ENCODE measurements at regions not wholly inside any gene's neighbourhood (a gene's known extent, or its start where the extent isn't known, plus 50 kb on each side); places are given as distances from the start of the nearest gene placed in this dataset.

DNA sequence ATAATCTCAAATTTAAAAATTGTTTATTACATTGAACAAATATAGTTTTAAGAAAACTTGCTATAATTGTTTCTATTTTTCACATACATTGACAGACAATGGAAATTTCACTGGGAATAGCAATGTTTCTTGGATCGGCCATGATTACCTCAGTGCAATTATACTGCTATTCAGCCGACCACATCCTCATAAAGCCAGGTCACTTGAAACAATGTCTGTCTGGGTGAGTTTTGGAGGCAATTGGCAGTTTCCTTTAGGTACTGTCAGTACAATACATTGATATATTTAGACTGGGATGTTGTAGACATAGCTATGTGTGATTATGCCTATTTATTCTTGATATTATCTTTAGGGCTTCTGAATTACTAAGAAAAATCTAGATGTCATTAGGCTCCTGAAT is 89.5 kb upstream of the VEGFC start:
- Histone ChIP-seq H3K79me2 (ENCODE audit: insufficient read depth, low read length) (no peaks in the 10 kb centered on the region), H3K4me3 (replicated peaks in 1 of 3; ENCODE audit: insufficient read depth in 1 of 3, low read depth in 2 of 3, low read length in 3 of 3) (no peak overlapping the region), H3K27ac (ENCODE audit: extremely low read length, insufficient read depth, low read length) (no peak overlapping the region), H3K4me1 (ENCODE audit: insufficient read depth, low read length) (no peaks in the 10 kb centered on the region), H3K36me3 (replicated peaks in 1 of 2; ENCODE audit: control insufficient read depth in 1 of 2, insufficient read depth in 2 of 2, low read length in 2 of 2) (no peaks in the 10 kb centered on the region), H3K27me3 (ENCODE audit: control insufficient read depth in 1 of 2, insufficient read depth in 2 of 2, low read length in 2 of 2) (no peaks in the 10 kb centered on the region), H3K9ac (ENCODE audit: insufficient read depth, low read depth, low read length) (no peak overlapping the region), H3K4me2 (ENCODE audit: low read depth, low read length) (no peak overlapping the region), H2AFZ (ENCODE audit: low read length) (no peak overlapping the region), H3K9me3 (ENCODE audit: low read length) (no peaks in the 10 kb centered on the region), H4K20me1 (ENCODE audit: insufficient read depth, low read length) (no peaks in the 10 kb centered on the region)
- ATAC-seq (no peak), FAIRE-seq (no peak), DNase-seq (ENCODE audit: low spot score) (no peak)
- ChIA-PET POLR2A (no interaction called here), CTCF (ENCODE audit: low intra/inter-chr PET ratio, low total read pairs) (no interaction called here)
- BruUV-seq (replicated peaks), result no TSS peak
- in situ Hi-C loops (cut with HindIII; ENCODE audit: extremely low pct_ligation_motif_present, low pct_unique_long_range_greater_than_20kb), result no loop called here
- 2% methylated on average over 2 of the region's 2 CpGs for WGBS (ENCODE audit: low lambda C conversion rate)
- intact Hi-C loops (cut with micrococcal nuclease; ENCODE audit: unreplicated experiment), result no loop called here
- TF ChIP-seq MAX (IDR thresholded peaks at IDR 0.05) (no peak), SAP130 (CRISPR knock-in tag; IDR thresholded peaks at IDR 0.05; ENCODE audit: low read depth) (no peak), ZNF225 (CRISPR knock-in tag; IDR thresholded peaks at IDR 0.05) (no peak), SIN3B (IDR thresholded peaks at IDR 0.05; ENCODE audit: low read length) (no peak), RORA (CRISPR knock-in tag; IDR thresholded peaks at IDR 0.05) (no peak), ZNF296 (CRISPR knock-in tag; conservative IDR thresholded peaks at IDR 0.05) (no peak), ZNF782 (CRISPR knock-in tag; IDR thresholded peaks at IDR 0.05; ENCODE audit: borderline replicate concordance) (no peak), ZFP36 (IDR thresholded peaks at IDR 0.05; ENCODE audit: borderline replicate concordance, low read depth, low read length, partially characterized antibody) (no peak), SPEN (CRISPR knock-in tag; IDR thresholded peaks at IDR 0.05; ENCODE audit: low read depth) (no peak)

DNA sequence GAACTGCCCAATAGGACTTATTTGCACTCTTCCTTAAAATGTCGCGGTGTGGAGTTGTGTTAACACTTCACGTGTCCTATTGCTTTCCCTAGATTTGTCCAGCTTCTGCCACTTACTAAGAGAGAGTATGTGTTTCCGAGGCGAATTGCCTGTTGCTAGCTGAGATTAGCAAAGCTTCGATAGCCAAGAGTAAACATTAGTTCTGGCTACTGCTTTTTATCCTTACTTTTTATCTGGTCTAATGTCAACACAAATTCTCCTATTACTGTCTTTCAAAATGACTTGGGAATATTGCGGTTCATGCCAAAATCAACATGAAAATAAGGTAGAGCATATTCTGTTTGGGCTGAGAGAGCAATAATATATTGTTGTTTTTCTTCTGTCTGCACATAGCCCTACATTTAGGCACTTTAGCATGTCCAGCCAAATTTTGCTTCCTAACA is 90.4 kb upstream of the VEGFC start:
- DNase-seq (ENCODE audit: low spot score) (no peak), FAIRE-seq (no peak), ATAC-seq (no peak)
- Histone ChIP-seq H3K9ac (ENCODE audit: insufficient read depth, low read depth, low read length) (no peak overlapping the region), H3K27ac (ENCODE audit: extremely low read length, insufficient read depth, low read length) (no peak overlapping the region), H3K4me3 (replicated peaks in 1 of 3; ENCODE audit: insufficient read depth in 1 of 3, low read depth in 2 of 3, low read length in 3 of 3) (no peak overlapping the region), H2AFZ (ENCODE audit: low read length) (no peak overlapping the region), H3K36me3 (replicated peaks in 1 of 2; ENCODE audit: control insufficient read depth in 1 of 2, insufficient read depth in 2 of 2, low read length in 2 of 2) (no peaks in the 10 kb centered on the region), H3K79me2 (ENCODE audit: insufficient read depth, low read length) (no peaks in the 10 kb centered on the region), H3K4me2 (ENCODE audit: low read depth, low read length) (no peak overlapping the region), H3K27me3 (ENCODE audit: control insufficient read depth in 1 of 2, insufficient read depth in 2 of 2, low read length in 2 of 2) (no peaks in the 10 kb centered on the region), H3K4me1 (ENCODE audit: insufficient read depth, low read length) (no peaks in the 10 kb centered on the region), H4K20me1 (ENCODE audit: insufficient read depth, low read length) (no peaks in the 10 kb centered on the region), H3K9me3 (ENCODE audit: low read length) (no peaks in the 10 kb centered on the region)
- BruUV-seq (replicated peaks), result no TSS peak
- POLR2A ChIA-PET, result no interaction called here
- 25% methylated on average over 7 of the region's 7 CpGs for WGBS (ENCODE audit: low lambda C conversion rate)
- in situ Hi-C loops (cut with HindIII; ENCODE audit: extremely low pct_ligation_motif_present, low pct_unique_long_range_greater_than_20kb) (no loop called here), intact Hi-C loops (cut with micrococcal nuclease; ENCODE audit: unreplicated experiment) (no loop called here)
- CTCF ChIA-PET (ENCODE audit: low intra/inter-chr PET ratio, low total read pairs), result no interaction called here
- TF ChIP-seq KDM6A (CRISPR knock-in tag; IDR thresholded peaks at IDR 0.05; ENCODE audit: low read depth) (no peak), KLF6 (CRISPR knock-in tag; IDR thresholded peaks at IDR 0.05) (no peak), SMYD3 (CRISPR knock-in tag; IDR thresholded peaks at IDR 0.05) (no peak), ZBTB49 (CRISPR knock-in tag; IDR thresholded peaks at IDR 0.05; ENCODE audit: borderline replicate concordance) (no peak), ZNF597 (CRISPR knock-in tag; IDR thresholded peaks at IDR 0.05) (no peak)
- TF ChIP-seq, protein P1, sequence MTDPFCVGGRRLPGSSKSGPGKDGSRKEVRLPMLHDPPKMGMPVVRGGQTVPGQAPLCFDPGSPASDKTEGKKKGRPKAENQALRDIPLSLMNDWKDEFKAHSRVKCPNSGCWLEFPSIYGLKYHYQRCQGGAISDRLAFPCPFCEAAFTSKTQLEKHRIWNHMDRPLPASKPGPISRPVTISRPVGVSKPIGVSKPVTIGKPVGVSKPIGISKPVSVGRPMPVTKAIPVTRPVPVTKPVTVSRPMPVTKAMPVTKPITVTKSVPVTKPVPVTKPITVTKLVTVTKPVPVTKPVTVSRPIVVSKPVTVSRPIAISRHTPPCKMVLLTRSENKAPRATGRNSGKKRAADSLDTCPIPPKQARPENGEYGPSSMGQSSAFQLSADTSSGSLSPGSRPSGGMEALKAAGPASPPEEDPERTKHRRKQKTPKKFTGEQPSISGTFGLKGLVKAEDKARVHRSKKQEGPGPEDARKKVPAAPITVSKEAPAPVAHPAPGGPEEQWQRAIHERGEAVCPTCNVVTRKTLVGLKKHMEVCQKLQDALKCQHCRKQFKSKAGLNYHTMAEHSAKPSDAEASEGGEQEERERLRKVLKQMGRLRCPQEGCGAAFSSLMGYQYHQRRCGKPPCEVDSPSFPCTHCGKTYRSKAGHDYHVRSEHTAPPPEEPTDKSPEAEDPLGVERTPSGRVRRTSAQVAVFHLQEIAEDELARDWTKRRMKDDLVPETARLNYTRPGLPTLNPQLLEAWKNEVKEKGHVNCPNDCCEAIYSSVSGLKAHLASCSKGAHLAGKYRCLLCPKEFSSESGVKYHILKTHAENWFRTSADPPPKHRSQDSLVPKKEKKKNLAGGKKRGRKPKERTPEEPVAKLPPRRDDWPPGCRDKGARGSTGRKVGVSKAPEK (CRISPR knock-in tag; IDR thresholded peaks at IDR 0.05; ENCODE audit: borderline replicate concordance), result no peak
